ENCODE measurements at regions not wholly inside any gene's neighbourhood (a gene's known extent, or its start where the extent isn't known, plus 50 kb on each side); places are given as distances from the start of the nearest gene placed in this dataset.

DNA sequence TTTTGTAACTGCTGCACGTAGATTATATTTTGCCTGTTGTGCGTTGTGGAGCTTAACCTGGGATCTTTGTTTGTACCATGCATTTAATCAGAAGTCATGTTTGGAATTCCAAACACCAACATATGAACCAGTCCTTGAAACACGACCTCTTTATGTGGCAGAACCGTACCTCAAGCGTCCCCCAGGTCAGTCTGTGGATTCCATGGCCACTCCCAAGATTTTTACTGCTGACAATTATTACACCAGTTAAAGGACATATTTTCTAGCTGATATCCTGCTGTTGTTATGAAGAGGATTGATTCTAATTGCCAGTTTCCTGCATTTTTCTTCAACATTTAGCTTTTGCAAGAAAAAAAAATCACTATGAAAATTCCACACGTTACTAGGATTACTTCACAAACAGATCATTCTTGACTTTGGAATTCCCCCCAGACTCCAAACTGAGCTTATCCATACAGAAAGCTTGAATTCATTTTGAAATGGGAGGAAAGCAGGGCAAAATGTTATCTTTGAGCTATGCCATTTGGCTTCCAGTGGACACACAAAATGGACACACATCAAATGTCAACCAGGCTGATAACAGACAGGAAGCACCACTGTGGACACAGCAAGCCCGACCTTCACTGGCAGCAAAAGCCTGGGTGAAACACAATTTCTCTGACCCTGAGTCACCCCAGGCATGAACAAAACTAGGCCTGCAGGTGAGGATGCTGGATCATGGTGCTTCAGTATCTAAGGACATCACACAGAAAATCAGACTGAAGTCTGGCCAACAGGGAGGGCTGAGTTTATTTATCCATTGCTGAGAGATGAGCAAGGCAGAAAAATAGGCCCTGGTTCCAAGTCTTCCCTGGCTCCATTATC lies 542.9 kb upstream of the JAG1 start (continued):
- TF ChIP-seq, protein P1, sequence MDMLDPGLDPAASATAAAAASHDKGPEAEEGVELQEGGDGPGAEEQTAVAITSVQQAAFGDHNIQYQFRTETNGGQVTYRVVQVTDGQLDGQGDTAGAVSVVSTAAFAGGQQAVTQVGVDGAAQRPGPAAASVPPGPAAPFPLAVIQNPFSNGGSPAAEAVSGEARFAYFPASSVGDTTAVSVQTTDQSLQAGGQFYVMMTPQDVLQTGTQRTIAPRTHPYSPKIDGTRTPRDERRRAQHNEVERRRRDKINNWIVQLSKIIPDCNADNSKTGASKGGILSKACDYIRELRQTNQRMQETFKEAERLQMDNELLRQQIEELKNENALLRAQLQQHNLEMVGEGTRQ (CRISPR knock-in tag; IDR thresholded peaks at IDR 0.05), result no peak
- no peak for TF ChIP-seq ZNF232 (CRISPR knock-in tag; IDR thresholded peaks at IDR 0.05)

DNA sequence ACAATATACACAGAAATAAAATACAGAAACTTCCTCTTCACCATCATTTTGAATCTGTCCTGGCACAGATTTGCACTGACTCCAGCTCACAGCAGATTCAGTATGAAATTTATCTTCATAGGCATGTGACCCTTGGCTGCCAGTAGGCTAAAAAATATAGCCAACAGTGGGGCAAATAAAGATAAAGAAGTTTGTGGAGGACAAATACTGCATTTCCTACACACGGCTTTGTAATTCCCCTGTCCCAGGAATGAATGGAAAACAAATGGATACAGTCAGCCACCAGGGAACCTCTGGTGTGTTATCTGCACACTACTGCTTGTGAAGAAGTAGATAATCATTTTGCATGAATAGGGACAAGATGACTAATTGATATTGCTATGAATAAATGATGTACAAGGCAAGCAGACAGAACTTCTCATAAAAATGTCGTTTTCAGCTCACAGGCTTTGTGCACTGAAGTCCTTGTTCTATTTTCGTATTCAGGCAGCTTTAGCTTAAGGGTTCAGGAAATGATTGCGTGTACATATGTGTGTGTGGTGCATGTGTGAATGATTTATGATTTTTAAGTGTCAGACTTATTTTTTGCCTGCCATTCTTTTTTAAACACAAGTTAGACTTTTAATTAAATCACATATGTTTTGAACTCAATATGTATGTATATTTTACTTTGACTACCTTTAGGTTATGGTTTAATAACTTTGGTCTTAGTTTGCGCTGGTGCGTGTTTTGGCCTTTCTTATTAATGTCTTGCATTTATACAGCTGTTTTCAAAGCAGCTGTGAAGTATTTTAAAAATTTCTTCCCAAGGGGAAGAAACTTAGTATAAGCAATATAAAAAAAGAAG lies 543.8 kb upstream of the JAG1 start:
- ChIA-PET POLR2A (no interaction called here), CTCF (interaction anchor here (0.9 kb wide), 1 partner anchor 12 kb away, joined by 6 read pairs; no protein-coding TSS in a partner anchor)
- H3K27ac Mint-ChIP-seq, result no peak overlapping the region
- DNase-seq (ENCODE audit: low spot score) (no peak), ATAC-seq (no peak)
- H3K36me3 Mint-ChIP-seq, result no peaks in the 10 kb centered on the region
- H3K4me1 Mint-ChIP-seq, result peaks cover 13% of the 10 kb centered on the region
- no peaks in the 10 kb centered on the region for H3K27me3 Mint-ChIP-seq (ENCODE audit: low read depth)
- H3K4me3 Mint-ChIP-seq, result no peak overlapping the region
- no peaks in the 10 kb centered on the region for H3K9me3 Mint-ChIP-seq
- no peak for TF ChIP-seq ZNF232 (CRISPR knock-in tag; IDR thresholded peaks at IDR 0.05)
- TF ChIP-seq JAZF1 (CRISPR knock-in tag; IDR thresholded peaks at IDR 0.05), result no peak
- no peak for TF ChIP-seq ELF4 (CRISPR knock-in tag; IDR thresholded peaks at IDR 0.05; ENCODE audit: low read depth)
- no peak for TF ChIP-seq TEAD4 (CRISPR knock-in tag; IDR thresholded peaks at IDR 0.05)
- TF ChIP-seq, protein P2, sequence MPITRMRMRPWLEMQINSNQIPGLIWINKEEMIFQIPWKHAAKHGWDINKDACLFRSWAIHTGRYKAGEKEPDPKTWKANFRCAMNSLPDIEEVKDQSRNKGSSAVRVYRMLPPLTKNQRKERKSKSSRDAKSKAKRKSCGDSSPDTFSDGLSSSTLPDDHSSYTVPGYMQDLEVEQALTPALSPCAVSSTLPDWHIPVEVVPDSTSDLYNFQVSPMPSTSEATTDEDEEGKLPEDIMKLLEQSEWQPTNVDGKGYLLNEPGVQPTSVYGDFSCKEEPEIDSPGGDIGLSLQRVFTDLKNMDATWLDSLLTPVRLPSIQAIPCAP (CRISPR knock-in tag; IDR thresholded peaks at IDR 0.05), result no peak
- no peak for TF ChIP-seq CBFB (CRISPR knock-in tag; IDR thresholded peaks at IDR 0.05; ENCODE audit: low read depth)
- TF ChIP-seq RELA (CRISPR knock-in tag; IDR thresholded peaks at IDR 0.05; ENCODE audit: borderline replicate concordance), result no peak

DNA sequence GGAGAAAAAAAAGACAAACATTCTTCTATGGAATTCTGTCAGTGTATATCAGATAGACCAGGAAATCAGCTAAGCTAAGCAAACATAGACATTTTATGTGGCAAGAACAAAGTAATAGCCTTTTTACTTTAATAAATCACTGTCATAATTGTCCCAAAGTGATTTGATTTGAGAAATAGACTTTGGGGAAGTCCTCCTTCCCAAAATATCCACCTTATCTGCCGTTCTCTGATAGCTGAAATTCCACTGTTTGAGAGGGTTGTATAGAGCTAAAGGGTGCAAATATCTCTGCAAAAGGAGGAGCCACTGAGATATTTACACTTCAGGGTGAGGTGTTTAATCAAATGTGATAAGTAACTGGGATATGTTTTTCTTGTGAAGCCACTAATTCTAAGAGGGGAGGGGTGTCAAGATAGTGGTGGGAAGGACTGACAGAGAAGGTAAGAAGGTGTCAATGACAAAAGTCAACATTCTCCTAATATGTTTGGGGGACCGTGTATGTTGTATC lies 544.4 kb upstream of the JAG1 start:
- Mint-ChIP-seq H3K27ac (no peak overlapping the region), H3K4me3 (no peak overlapping the region), H3K4me1 (peaks cover 7% of the 10 kb centered on the region; the same call in 1 of the 2 replicates), H3K9me3 (no peaks in the 10 kb centered on the region), H3K27me3 (ENCODE audit: low read depth) (no peaks in the 10 kb centered on the region), H3K36me3 (no peaks in the 10 kb centered on the region)
- ATAC-seq (no peak), DNase-seq (ENCODE audit: low spot score) (no peak)
- ChIA-PET POLR2A (no interaction called here), CTCF (no interaction called here)
- TF ChIP-seq, protein P3, sequence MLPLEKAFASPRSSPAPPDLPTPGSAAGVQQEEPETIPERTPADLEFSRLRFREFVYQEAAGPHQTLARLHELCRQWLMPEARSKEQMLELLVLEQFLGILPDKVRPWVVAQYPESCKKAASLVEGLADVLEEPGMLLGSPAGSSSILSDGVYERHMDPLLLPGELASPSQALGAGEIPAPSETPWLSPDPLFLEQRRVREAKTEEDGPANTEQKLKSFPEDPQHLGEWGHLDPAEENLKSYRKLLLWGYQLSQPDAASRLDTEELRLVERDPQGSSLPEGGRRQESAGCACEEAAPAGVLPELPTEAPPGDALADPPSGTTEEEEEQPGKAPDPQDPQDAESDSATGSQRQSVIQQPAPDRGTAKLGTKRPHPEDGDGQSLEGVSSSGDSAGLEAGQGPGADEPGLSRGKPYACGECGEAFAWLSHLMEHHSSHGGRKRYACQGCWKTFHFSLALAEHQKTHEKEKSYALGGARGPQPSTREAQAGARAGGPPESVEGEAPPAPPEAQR (CRISPR knock-in tag; IDR thresholded peaks at IDR 0.05), result no peak
- no peak for TF ChIP-seq ZNF138 (CRISPR knock-in tag; conservative IDR thresholded peaks at IDR 0.05)

DNA sequence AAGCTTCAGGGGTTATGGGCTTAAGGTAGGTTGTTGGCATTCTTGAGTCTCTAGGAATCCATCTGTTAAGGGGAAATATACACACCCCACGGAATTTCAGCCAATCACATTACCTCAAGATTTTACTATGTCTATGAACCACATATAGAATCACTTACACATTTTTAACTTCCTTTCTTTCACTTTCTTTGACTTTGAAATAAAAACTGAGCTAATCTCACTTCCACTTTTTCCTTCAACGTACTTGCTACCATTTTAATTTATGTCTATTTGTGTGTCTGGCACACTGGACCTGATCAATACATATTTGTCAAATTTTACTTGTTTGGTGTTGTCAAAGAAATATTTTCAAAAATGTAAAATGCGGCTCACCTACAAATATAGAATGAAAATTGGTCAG lies 545.4 kb upstream of the JAG1 start:
- no peaks in the 10 kb centered on the region for H3K27me3 Mint-ChIP-seq (ENCODE audit: low read depth)
- H3K36me3 Mint-ChIP-seq, result no peaks in the 10 kb centered on the region
- POLR2A ChIA-PET, result no interaction called here
- DNase-seq (ENCODE audit: low spot score) (no peak), ATAC-seq (no peak)
- H3K27ac Mint-ChIP-seq, result no peak overlapping the region
- TF ChIP-seq, protein P3 (CRISPR knock-in tag; IDR thresholded peaks at IDR 0.05), result no peak
- TF ChIP-seq NR3C1 (CRISPR knock-in tag; conservative IDR thresholded peaks at IDR 0.05; ENCODE audit: low read depth), result no peak
- TF ChIP-seq, protein P4, sequence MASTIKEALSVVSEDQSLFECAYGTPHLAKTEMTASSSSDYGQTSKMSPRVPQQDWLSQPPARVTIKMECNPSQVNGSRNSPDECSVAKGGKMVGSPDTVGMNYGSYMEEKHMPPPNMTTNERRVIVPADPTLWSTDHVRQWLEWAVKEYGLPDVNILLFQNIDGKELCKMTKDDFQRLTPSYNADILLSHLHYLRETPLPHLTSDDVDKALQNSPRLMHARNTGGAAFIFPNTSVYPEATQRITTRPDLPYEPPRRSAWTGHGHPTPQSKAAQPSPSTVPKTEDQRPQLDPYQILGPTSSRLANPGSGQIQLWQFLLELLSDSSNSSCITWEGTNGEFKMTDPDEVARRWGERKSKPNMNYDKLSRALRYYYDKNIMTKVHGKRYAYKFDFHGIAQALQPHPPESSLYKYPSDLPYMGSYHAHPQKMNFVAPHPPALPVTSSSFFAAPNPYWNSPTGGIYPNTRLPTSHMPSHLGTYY (CRISPR knock-in tag; IDR thresholded peaks at IDR 0.05), result no peak
- H3K4me3 Mint-ChIP-seq, result no peak overlapping the region
- CTCF ChIA-PET, result no interaction called here
- no peaks in the 10 kb centered on the region for H3K9me3 Mint-ChIP-seq
- peaks cover 5% of the 10 kb centered on the region; the same call in 1 of the 2 replicates for H3K4me1 Mint-ChIP-seq
